Choroid plexus epithelial cell (primary cell): ENCODE measurements at regions not wholly inside any gene's neighbourhood (a gene's known extent, or its start where the extent isn't known, plus 50 kb on each side); places are given as distances from the start of the nearest gene placed in this dataset.

Experiments used
- DNase-seq: peaks from one replicate; pipeline ENCODE4 v3.0.0-alpha.2; 2010; ENCODE audit warnings: low read depth
- H3K4me3 ChIP-seq: 2 replicates; pipeline ENCODE4 v1.5.1; 2011; ENCODE audit warnings: low read depth, mild to moderate bottlenecking, control low read depth, low read length, moderate library complexity
- CTCF ChIP-seq: conservative IDR thresholded peaks from 2 replicates; pipeline ENCODE4 v1.5.1; 2011; ENCODE audit warnings: low read depth, mild to moderate bottlenecking, control low read depth, inconsistent platforms, low read length, moderate library complexity

DNA sequence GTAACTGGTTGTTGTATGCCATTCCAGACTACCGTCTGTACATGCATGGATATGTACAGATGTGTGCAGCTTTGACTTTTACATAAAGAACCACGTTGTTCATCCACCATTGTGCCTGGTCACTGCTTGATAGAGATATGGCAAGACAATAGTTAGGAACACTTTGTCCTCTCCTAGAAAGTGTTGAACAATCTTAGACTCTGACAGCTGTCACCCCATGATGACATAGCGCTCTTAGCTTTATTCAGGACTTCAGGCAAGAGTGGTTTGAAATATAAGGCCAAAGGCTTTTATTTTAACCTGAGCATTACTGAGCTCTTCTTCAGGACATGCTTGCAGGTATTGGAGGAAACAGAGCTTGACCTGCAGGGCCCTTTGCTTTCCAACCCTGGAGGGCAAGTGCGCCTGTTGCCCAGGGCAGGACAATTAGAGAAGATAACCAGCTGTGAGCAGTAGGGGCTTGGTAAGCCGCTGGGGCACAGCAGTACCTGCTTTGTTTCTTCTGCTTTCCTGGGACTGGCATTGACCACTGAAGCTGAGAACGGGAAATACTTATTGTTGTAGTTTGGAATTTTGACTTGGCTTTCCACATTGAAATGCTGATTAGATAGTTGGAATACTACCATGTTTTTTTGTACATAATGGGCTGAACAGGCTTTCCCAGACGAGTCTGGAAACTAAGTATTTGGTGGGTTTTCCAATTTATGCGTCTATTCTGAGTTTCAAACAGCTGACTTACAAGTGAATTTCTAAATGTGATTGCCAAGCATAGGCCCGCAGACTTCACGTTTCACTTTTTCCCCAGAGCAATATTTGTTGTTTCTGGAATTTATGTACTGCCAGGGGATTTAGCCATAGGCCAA, 51.1 kb downstream of the GARRE1 start:
- TF ChIP-seq CTCF: no peak
- no peak overlapping the region for H3K4me3 ChIP-seq
- DNase-seq: no peak

- H3K4me3 ChIP-seq: no peak overlapping the region
- no peak for DNase-seq
- TF ChIP-seq CTCF: no peak
Measured at GRCh38 chr19:34306213-34306661, 51.9 kb downstream of the GARRE1 start.

DNA sequence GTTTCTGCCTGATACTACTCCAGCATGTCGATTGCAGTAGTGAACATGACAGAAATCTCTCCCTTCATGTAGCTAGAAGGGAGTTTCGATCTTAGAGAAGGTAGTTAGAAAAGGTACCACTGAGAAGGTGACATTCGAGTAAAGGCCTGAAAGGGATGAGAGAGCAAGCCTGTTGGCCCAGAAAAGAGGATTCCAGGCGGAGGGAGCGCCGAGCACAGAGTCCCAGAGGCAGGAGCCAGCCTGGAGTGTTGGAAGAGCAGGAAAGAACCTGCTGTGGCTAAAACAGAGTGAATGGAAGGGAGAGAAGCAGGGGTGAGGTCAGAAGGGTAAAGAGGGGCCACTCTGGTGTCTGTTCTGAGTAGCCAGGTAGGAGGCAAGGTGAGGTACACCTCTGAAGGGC, 52.5 kb downstream of the GARRE1 start:
- TF ChIP-seq CTCF: no peak
- no peak for DNase-seq
- no peak overlapping the region for H3K4me3 ChIP-seq

GRCh38 chr19:34308381-34309367, 54.3 kb downstream of the GARRE1 start:
- TF ChIP-seq CTCF: no peak
- no peak overlapping the region for H3K4me3 ChIP-seq
- no peak for DNase-seq

DNA sequence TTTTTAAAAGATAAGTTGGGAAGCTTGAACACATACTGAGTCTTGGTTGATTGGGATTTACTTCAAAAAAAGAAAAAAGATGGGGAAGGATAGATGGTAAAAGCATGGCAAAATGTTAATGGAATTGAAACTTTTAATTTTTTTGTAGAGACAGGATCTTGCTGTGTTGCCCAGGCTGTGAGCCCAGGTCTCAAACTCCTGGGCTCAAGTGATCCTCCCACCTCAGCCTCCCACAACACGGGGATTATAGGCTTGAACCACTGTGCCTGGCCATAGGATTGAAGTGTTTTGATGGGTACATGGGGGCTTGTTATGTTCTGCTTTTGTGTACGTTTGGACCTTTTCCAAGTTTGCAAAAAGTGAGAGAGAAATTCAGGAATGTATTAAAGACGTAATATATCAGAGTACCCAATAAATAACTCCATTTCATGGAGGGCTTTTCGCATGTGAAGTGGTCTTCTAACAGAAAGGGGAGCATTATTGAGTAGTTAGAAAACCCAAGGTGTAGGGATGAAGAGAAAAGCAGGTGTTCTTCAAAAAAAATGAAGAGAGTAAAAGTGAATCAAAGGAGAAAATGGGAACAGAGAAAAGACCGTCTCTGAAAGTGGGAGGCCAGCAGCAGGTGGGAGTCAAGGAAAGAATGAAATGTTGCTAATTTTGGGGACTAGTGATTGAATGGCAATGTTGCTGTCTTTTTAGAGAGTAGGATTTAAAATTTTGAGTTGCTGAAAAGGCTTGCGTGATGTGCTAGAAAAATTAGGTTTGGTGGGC, 55.2 kb downstream of the GARRE1 start:
- no peak for TF ChIP-seq CTCF
- no peak overlapping the region for H3K4me3 ChIP-seq

GRCh38 chr19:34310494-34310981, 54.5 kb upstream of the GPI start:
- no peak for TF ChIP-seq CTCF
- no peak overlapping the region for H3K4me3 ChIP-seq
- DNase-seq: no peak

More for the DNA sequence above, 55.2 kb downstream of the GARRE1 start:
- DNase-seq: no peak
